Stimulated activated CD8-positive, alpha-beta memory T cell treated with anti-CD3 and anti-CD28 coated beads, Interleukin-12 subunit alpha, Interleukin-12 subunit beta, amount 100 ng/mL, for 1 hour (primary cell): ENCODE measurements at regions not wholly inside any gene's neighbourhood (a gene's known extent, or its start where the extent isn't known, plus 50 kb on each side); places are given as distances from the start of the nearest gene placed in this dataset.
"Not testable (repeated sequence)": the region's sequence is repeated elsewhere in the genome, so short reads cannot be mapped to it uniquely, and the experiment has no call there.

Experiments
- DNase-seq: peaks from one replicate; pipeline ENCODE4 v3.0.0-alpha.2; 2020; ENCODE audit warnings: low read depth

GRCh38 chr2:34534341-34534740 lies 935.2 kb upstream of the FAM98A start:
- DNase-seq, result no peak

GRCh38 chr2:34533585-34534183 lies 934.6 kb upstream of the FAM98A start:
- DNase-seq, result no peak

GRCh38 chr2:34529965-34530364 lies 930.9 kb upstream of the FAM98A start:
- no peak for DNase-seq

- DNase-seq, result no peak
Measured at GRCh38 chr2:34523958-34524514, 924.9 kb upstream of the FAM98A start.

GRCh38 chr2:34519659-34520058 lies 920.6 kb upstream of the FAM98A start:
- DNase-seq, result no peak

GRCh38 chr2:34498561-34498960 lies 899.5 kb upstream of the FAM98A start:
- DNase-seq, result no peak

GRCh38 chr2:34494192-34494591 lies 895.1 kb upstream of the FAM98A start:
- DNase-seq, result not testable (repeated sequence)

- DNase-seq, result no peak
Measured at GRCh38 chr2:34492561-34493455, 893.7 kb upstream of the FAM98A start.

- DNase-seq, result no peak
Measured at GRCh38 chr2:34486965-34487364, 887.9 kb upstream of the FAM98A start.

- no peak for DNase-seq
Measured at GRCh38 chr2:34481542-34481941, 882.4 kb upstream of the FAM98A start.

- DNase-seq, result no peak
Measured at GRCh38 chr2:34480366-34480765, 881.3 kb upstream of the FAM98A start.

- no peak for DNase-seq
Measured at GRCh38 chr2:34475156-34475555, 876.1 kb upstream of the FAM98A start.

- DNase-seq, result no peak
Measured at GRCh38 chr2:34474646-34475045, 875.5 kb upstream of the FAM98A start.

- no peak for DNase-seq
Measured at GRCh38 chr2:34447097-34447496, 848.0 kb upstream of the FAM98A start.

- DNase-seq, result no peak
Measured at GRCh38 chr2:34423301-34423700, 824.2 kb upstream of the FAM98A start.

GRCh38 chr2:34419856-34420255 lies 820.8 kb upstream of the FAM98A start:
- no peak for DNase-seq

GRCh38 chr2:34416856-34417255 lies 817.8 kb upstream of the FAM98A start:
- no peak for DNase-seq

- DNase-seq, result no peak
Measured at GRCh38 chr2:34414856-34415255, 815.8 kb upstream of the FAM98A start.

GRCh38 chr2:34408100-34408499 lies 809.0 kb upstream of the FAM98A start:
- DNase-seq, result no peak

GRCh38 chr2:34403512-34403911 lies 804.4 kb upstream of the FAM98A start:
- DNase-seq, result no peak

GRCh38 chr2:34402376-34402775 lies 803.3 kb upstream of the FAM98A start:
- DNase-seq, result no peak

- no peak for DNase-seq
Measured at GRCh38 chr2:34401186-34401585, 802.1 kb upstream of the FAM98A start.

GRCh38 chr2:34388446-34388845 lies 789.3 kb upstream of the FAM98A start:
- no peak for DNase-seq
